ENCODE measurements at regions not wholly inside any gene's neighbourhood (a gene's known extent, or its start where the extent isn't known, plus 50 kb on each side); places are given as distances from the start of the nearest gene placed in this dataset.
"Not testable (repeated sequence)": the region's sequence is repeated elsewhere in the genome, so short reads cannot be mapped to it uniquely, and the experiment has no call there.

- DNase-seq = no peak
These were observed 781.7 kb downstream of the TRHDE start for GRCh38 chr12:73053893-73054292.

- no peak for DNase-seq
These were observed 785.3 kb downstream of the TRHDE start for GRCh38 chr12:73057428-73057827.

GRCh38 chr12:73065913-73066312 is 793.7 kb downstream of the TRHDE start:
- no peak for DNase-seq

- DNase-seq = no peak
These were observed 795.4 kb downstream of the TRHDE start for GRCh38 chr12:73067616-73068015.

- no peak for DNase-seq
These were observed 800.0 kb downstream of the TRHDE start for GRCh38 chr12:73072214-73072613.

- DNase-seq = no peak
These were observed 804.6 kb downstream of the TRHDE start for GRCh38 chr12:73076760-73077159.

- DNase-seq = no peak
These were observed 811.6 kb downstream of the TRHDE start for GRCh38 chr12:73083736-73084135.

GRCh38 chr12:73106296-73106695 is 834.1 kb downstream of the TRHDE start:
- no peak for DNase-seq

GRCh38 chr12:73106896-73107295 is 834.7 kb downstream of the TRHDE start:
- no peak for DNase-seq

- DNase-seq = no peak
These were observed 838.6 kb downstream of the TRHDE start for GRCh38 chr12:73110816-73111215.

- no peak for DNase-seq
These were observed 840.1 kb downstream of the TRHDE start for GRCh38 chr12:73112035-73112816.

- no peak for DNase-seq
These were observed 852.3 kb downstream of the TRHDE start for GRCh38 chr12:73124480-73124879.

- DNase-seq = no peak
These were observed 853.0 kb downstream of the TRHDE start for GRCh38 chr12:73125148-73125547.

GRCh38 chr12:73136386-73136785 is 864.2 kb downstream of the TRHDE start:
- no peak for DNase-seq

- DNase-seq = not testable (repeated sequence)
These were observed 867.5 kb downstream of the TRHDE start for GRCh38 chr12:73139642-73140041.

- no peak for DNase-seq
These were observed 886.2 kb downstream of the TRHDE start for GRCh38 chr12:73158341-73158740.

GRCh38 chr12:73159954-73160353 is 887.8 kb downstream of the TRHDE start:
- DNase-seq = no peak

GRCh38 chr12:73161970-73162369 is 889.8 kb downstream of the TRHDE start:
- DNase-seq = no peak

- no peak for DNase-seq
These were observed 908.6 kb downstream of the TRHDE start for GRCh38 chr12:73180734-73181133.

- no peak for DNase-seq
These were observed 909.1 kb downstream of the TRHDE start for GRCh38 chr12:73181244-73181643.

GRCh38 chr12:73185403-73185802 is 913.2 kb downstream of the TRHDE start:
- DNase-seq = no peak

GRCh38 chr12:73186272-73186671 is 914.1 kb downstream of the TRHDE start:
- DNase-seq = no peak

GRCh38 chr12:73187765-73188164 is 915.6 kb downstream of the TRHDE start:
- no peak for DNase-seq

- DNase-seq = no peak
These were observed 938.5 kb downstream of the TRHDE start for GRCh38 chr12:73210548-73211204.

Measured in inflammatory macrophage (primary cell).